ENCODE measurements at regions not wholly inside any gene's neighbourhood (a gene's known extent, or its start where the extent isn't known, plus 50 kb on each side); places are given as distances from the start of the nearest gene placed in this dataset.

- Mint-ChIP-seq H3K4me3 (no peak overlapping the region), H3K36me3 (ENCODE audit: low read depth) (no peaks in the 10 kb centered on the region), H3K27ac (no peak overlapping the region), H3K9me3 (no peaks in the 10 kb centered on the region), H3K4me1 (ENCODE audit: low read depth) (no peaks in the 10 kb centered on the region), H3K27me3 (no peaks in the 10 kb centered on the region)
- DNase-seq: no peak
Measured at GRCh38 chr16:11472410-11472809, 114.3 kb downstream of the LITAF start.

- Mint-ChIP-seq H3K4me3 (no peak overlapping the region), H3K4me1 (ENCODE audit: low read depth) (no peaks in the 10 kb centered on the region), H3K27me3 (no peaks in the 10 kb centered on the region), H3K36me3 (ENCODE audit: low read depth) (no peaks in the 10 kb centered on the region), H3K9me3 (no peaks in the 10 kb centered on the region), H3K27ac (no peak overlapping the region)
- no peak for DNase-seq
Measured at GRCh38 chr16:11472851-11473250, 113.9 kb downstream of the LITAF start.

GRCh38 chr16:11473728-11474127 lies 113.0 kb downstream of the LITAF start:
- no peaks in the 10 kb centered on the region for H3K27me3 Mint-ChIP-seq
- no peaks in the 10 kb centered on the region for H3K36me3 Mint-ChIP-seq (ENCODE audit: low read depth)
- no peak overlapping the region for H3K4me3 Mint-ChIP-seq
- no peak overlapping the region for H3K27ac Mint-ChIP-seq
- H3K4me1 Mint-ChIP-seq (ENCODE audit: low read depth): no peaks in the 10 kb centered on the region
- H3K9me3 Mint-ChIP-seq: no peaks in the 10 kb centered on the region
- no peak for DNase-seq

GRCh38 chr16:11474617-11475291 lies 112.0 kb downstream of the LITAF start:
- no peaks in the 10 kb centered on the region for H3K4me1 Mint-ChIP-seq (ENCODE audit: low read depth)
- H3K27me3 Mint-ChIP-seq: no peaks in the 10 kb centered on the region
- no peak overlapping the region for H3K4me3 Mint-ChIP-seq
- H3K9me3 Mint-ChIP-seq: no peaks in the 10 kb centered on the region
- H3K36me3 Mint-ChIP-seq (ENCODE audit: low read depth): no peaks in the 10 kb centered on the region
- no peak overlapping the region for H3K27ac Mint-ChIP-seq
- DNase-seq: no peak

- Mint-ChIP-seq H3K9me3 (peaks cover 8% of the 10 kb centered on the region), H3K36me3 (ENCODE audit: low read depth) (peaks cover 5% of the 10 kb centered on the region), H3K4me1 (ENCODE audit: low read depth) (no peaks in the 10 kb centered on the region), H3K27ac (no peak overlapping the region), H3K27me3 (no peaks in the 10 kb centered on the region), H3K4me3 (no peak overlapping the region)
- DNase-seq: no peak
Measured at GRCh38 chr16:11475896-11476630, 110.7 kb downstream of the LITAF start.

- Mint-ChIP-seq H3K4me3 (no peak overlapping the region), H3K9me3 (peaks cover 8% of the 10 kb centered on the region), H3K27ac (no peak overlapping the region), H3K27me3 (no peaks in the 10 kb centered on the region), H3K36me3 (ENCODE audit: low read depth) (peaks cover 6% of the 10 kb centered on the region), H3K4me1 (ENCODE audit: low read depth) (no peaks in the 10 kb centered on the region)
- no peak for DNase-seq
Measured at GRCh38 chr16:11476676-11477075, 110.0 kb downstream of the LITAF start.

- Mint-ChIP-seq H3K9me3 (peaks cover 14% of the 10 kb centered on the region), H3K4me3 (no peak overlapping the region), H3K27me3 (no peaks in the 10 kb centered on the region), H3K4me1 (ENCODE audit: low read depth) (no peaks in the 10 kb centered on the region), H3K36me3 (ENCODE audit: low read depth) (peaks cover 15% of the 10 kb centered on the region), H3K27ac (no peak overlapping the region)
- DNase-seq: no peak
Measured at GRCh38 chr16:11478431-11479119, 108.1 kb downstream of the LITAF start.

GRCh38 chr16:11479916-11480315 lies 106.8 kb downstream of the LITAF start:
- Mint-ChIP-seq H3K4me1 (ENCODE audit: low read depth) (no peaks in the 10 kb centered on the region), H3K9me3 (peaks cover 19% of the 10 kb centered on the region), H3K27me3 (no peaks in the 10 kb centered on the region), H3K36me3 (ENCODE audit: low read depth) (peaks cover 26% of the 10 kb centered on the region), H3K4me3 (no peak overlapping the region), H3K27ac (no peak overlapping the region)
- DNase-seq: no peak

GRCh38 chr16:11480634-11481033 lies 106.1 kb downstream of the LITAF start:
- Mint-ChIP-seq H3K27me3 (no peaks in the 10 kb centered on the region), H3K4me3 (no peak overlapping the region), H3K27ac (no peak overlapping the region), H3K9me3 (peaks cover 19% of the 10 kb centered on the region), H3K36me3 (ENCODE audit: low read depth) (peaks cover 30% of the 10 kb centered on the region), H3K4me1 (ENCODE audit: low read depth) (no peaks in the 10 kb centered on the region)
- DNase-seq: no peak

GRCh38 chr16:11481987-11482386 lies 104.7 kb downstream of the LITAF start:
- peaks cover 30% of the 10 kb centered on the region for H3K36me3 Mint-ChIP-seq (ENCODE audit: low read depth)
- DNase-seq: no peak
- H3K4me1 Mint-ChIP-seq (ENCODE audit: low read depth): no peaks in the 10 kb centered on the region
- H3K9me3 Mint-ChIP-seq: peaks cover 19% of the 10 kb centered on the region
- H3K4me3 Mint-ChIP-seq: no peak overlapping the region
- H3K27me3 Mint-ChIP-seq: no peaks in the 10 kb centered on the region
- H3K27ac Mint-ChIP-seq: no peak overlapping the region

- Mint-ChIP-seq H3K9me3 (peaks cover 19% of the 10 kb centered on the region), H3K27me3 (no peaks in the 10 kb centered on the region), H3K4me1 (ENCODE audit: low read depth) (no peaks in the 10 kb centered on the region), H3K36me3 (ENCODE audit: low read depth) (peaks cover 30% of the 10 kb centered on the region), H3K27ac (no peak overlapping the region), H3K4me3 (no peak overlapping the region)
- DNase-seq: no peak
Measured at GRCh38 chr16:11482946-11483748, 103.6 kb downstream of the LITAF start.

- Mint-ChIP-seq H3K27ac (no peak overlapping the region), H3K36me3 (ENCODE audit: low read depth) (peaks cover 30% of the 10 kb centered on the region), H3K9me3 (peaks cover 19% of the 10 kb centered on the region), H3K27me3 (no peaks in the 10 kb centered on the region), H3K4me3 (no peak overlapping the region), H3K4me1 (ENCODE audit: low read depth) (no peaks in the 10 kb centered on the region)
- DNase-seq: no peak
Measured at GRCh38 chr16:11484691-11485258, 101.9 kb downstream of the LITAF start.

GRCh38 chr16:11485676-11486075 lies 101.0 kb downstream of the LITAF start:
- no peak overlapping the region for H3K27ac Mint-ChIP-seq
- peaks cover 28% of the 10 kb centered on the region for H3K36me3 Mint-ChIP-seq (ENCODE audit: low read depth)
- DNase-seq: no peak
- no peaks in the 10 kb centered on the region for H3K27me3 Mint-ChIP-seq
- H3K4me3 Mint-ChIP-seq: no peak overlapping the region
- no peaks in the 10 kb centered on the region for H3K4me1 Mint-ChIP-seq (ENCODE audit: low read depth)
- peaks cover 15% of the 10 kb centered on the region for H3K9me3 Mint-ChIP-seq

- Mint-ChIP-seq H3K36me3 (ENCODE audit: low read depth) (peaks cover 23% of the 10 kb centered on the region), H3K27ac (no peak overlapping the region), H3K9me3 (peaks cover 10% of the 10 kb centered on the region), H3K4me3 (no peak overlapping the region), H3K27me3 (no peaks in the 10 kb centered on the region), H3K4me1 (ENCODE audit: low read depth) (no peaks in the 10 kb centered on the region)
- DNase-seq: no peak
Measured at GRCh38 chr16:11487289-11487688, 99.4 kb downstream of the LITAF start.
